ENCODE measurements at regions not wholly inside any gene's neighbourhood (a gene's known extent, or its start where the extent isn't known, plus 50 kb on each side); places are given as distances from the start of the nearest gene placed in this dataset.

- TF ChIP-seq HNF4G (IDR thresholded peaks at IDR 0.05) (no peak), HNF4A (conservative IDR thresholded peaks at IDR 0.05) (peak; percentile 41 to 66), EGR1 (IDR thresholded peaks at IDR 0.05; ENCODE audit: low read depth in 2 of 2) (no peak)
These were observed 686.2 kb downstream of the KCNJ2 start (continued) for GRCh38 chr17:70855401-70856054.

- Histone ChIP-seq H3K4me1 (ENCODE audit: control insufficient read depth in 4 of 4, insufficient read depth in 4 of 4, low read length in 3 of 4) (peaks cover 0 to 10% (median 6%) of the 10 kb centered on the region in 4 donors), H3K4me3 (ENCODE audit: low read depth in 1 of 3, low read length in 3 of 3) (no peak overlapping the region), H3K27ac (ENCODE audit: low read depth in 1 of 2, low read length in 2 of 2) (no peak overlapping the region), H3K9me3 (ENCODE audit: control insufficient read depth in 4 of 4, low read length in 3 of 4) (no peaks in the 10 kb centered on the region), H3K9ac (ENCODE audit: low read depth in 1 of 2, low read length in 2 of 2) (no peak overlapping the region), H3K36me3 (ENCODE audit: control insufficient read depth in 4 of 4, insufficient read depth in 3 of 4, low read depth in 1 of 4, low read length in 3 of 4) (no peaks in the 10 kb centered on the region), H3K27me3 (ENCODE audit: control insufficient read depth in 4 of 4, insufficient read depth in 4 of 4, low read length in 3 of 4) (no peaks in the 10 kb centered on the region)
- TF ChIP-seq MAX (IDR thresholded peaks at IDR 0.05) (no peak), ATF3 (IDR thresholded peaks at IDR 0.05) (no peak), SP1 (IDR thresholded peaks at IDR 0.05) (no peak), FOXA2 (IDR thresholded peaks at IDR 0.05) (no peak), HNF4A (conservative IDR thresholded peaks at IDR 0.05) (no peak), RAD21 (IDR thresholded peaks at IDR 0.05) (no peak), YY1 (IDR thresholded peaks at IDR 0.05) (no peak), HNF4G (IDR thresholded peaks at IDR 0.05) (no peak), EGR1 (IDR thresholded peaks at IDR 0.05; ENCODE audit: low read depth in 2 of 2) (no peak), ZBTB33 (IDR thresholded peaks at IDR 0.05) (no peak)
- no peak for DNase-seq (ENCODE audit: low spot score)
- WGBS = 97% methylated on average over 3 of the region's 3 CpGs
These were observed 688.0 kb downstream of the KCNJ2 start for GRCh38 chr17:70857351-70857750.

- DNase-seq (ENCODE audit: low spot score) = no peak
- Histone ChIP-seq H3K9ac (ENCODE audit: low read depth in 1 of 2, low read length in 2 of 2) (no peak overlapping the region), H3K4me3 (ENCODE audit: low read depth in 1 of 3, low read length in 3 of 3) (no peak overlapping the region), H3K36me3 (ENCODE audit: control insufficient read depth in 4 of 4, insufficient read depth in 3 of 4, low read depth in 1 of 4, low read length in 3 of 4) (no peaks in the 10 kb centered on the region), H3K27ac (ENCODE audit: low read depth in 1 of 2, low read length in 2 of 2) (no peak overlapping the region), H3K27me3 (ENCODE audit: control insufficient read depth in 4 of 4, insufficient read depth in 4 of 4, low read length in 3 of 4) (no peaks in the 10 kb centered on the region), H3K9me3 (ENCODE audit: control insufficient read depth in 4 of 4, low read length in 3 of 4) (no peaks in the 10 kb centered on the region), H3K4me1 (ENCODE audit: control insufficient read depth in 4 of 4, insufficient read depth in 4 of 4, low read length in 3 of 4) (peaks cover 0 to 10% (median 6%) of the 10 kb centered on the region in 4 donors)
- WGBS = 91% methylated on average over 1 of the region's 1 CpG
- TF ChIP-seq REST (IDR thresholded peaks at IDR 0.05) = no peak
- TF ChIP-seq MAX (IDR thresholded peaks at IDR 0.05) = no peak
- no peak for TF ChIP-seq EGR1 (IDR thresholded peaks at IDR 0.05; ENCODE audit: low read depth in 2 of 2)
- no peak for TF ChIP-seq RAD21 (IDR thresholded peaks at IDR 0.05)
- no peak for TF ChIP-seq RXRA (IDR thresholded peaks at IDR 0.05)
- no peak for TF ChIP-seq NR2F2 (IDR thresholded peaks at IDR 0.05)
- no peak for TF ChIP-seq ZBTB33 (IDR thresholded peaks at IDR 0.05)
- TF ChIP-seq YY1 (IDR thresholded peaks at IDR 0.05) = no peak
- no peak for TF ChIP-seq CTCF (IDR thresholded peaks at IDR 0.05; ENCODE audit: low read depth, low read length, missing input control)
- TF ChIP-seq TAF1 (conservative IDR thresholded peaks at IDR 0.05) = no peak
- no peak for TF ChIP-seq GABPA (IDR thresholded peaks at IDR 0.05 in 1 of 2, conservative IDR thresholded peaks at IDR 0.05 in 1 of 2)
- no peak for TF ChIP-seq SP1 (IDR thresholded peaks at IDR 0.05)
- TF ChIP-seq JUND (IDR thresholded peaks at IDR 0.05) = no peak
- TF ChIP-seq FOXA1 (IDR thresholded peaks at IDR 0.05) = no peak
- no peak for TF ChIP-seq FOXA2 (IDR thresholded peaks at IDR 0.05)
- no peak for TF ChIP-seq HNF4G (IDR thresholded peaks at IDR 0.05)
- no peak for TF ChIP-seq HNF4A (conservative IDR thresholded peaks at IDR 0.05)
These were observed 690.5 kb downstream of the KCNJ2 start for GRCh38 chr17:70859829-70860228.

Measured in liver (tissue), 8 donors.